GM18505 (cell line): ENCODE measurements at regions not wholly inside any gene's neighbourhood (a gene's known extent, or its start where the extent isn't known, plus 50 kb on each side); places are given as distances from the start of the nearest gene placed in this dataset.

Experiments used
- ATAC-seq: cut with Tn5 transposase; IDR thresholded peaks from one replicate; pipeline ENCODE4 v1.9.1; 2021; ENCODE audit not compliant: unreplicated experiment
- POLR2A ChIP-seq: IDR thresholded peaks from 4 replicates; pipeline ENCODE4 v1.6.1; 2011; ENCODE audit warnings: borderline replicate concordance; ENCODE audit not compliant: insufficient read depth, insufficient read length; ENCODE audit errors: extremely low read depth

DNA sequence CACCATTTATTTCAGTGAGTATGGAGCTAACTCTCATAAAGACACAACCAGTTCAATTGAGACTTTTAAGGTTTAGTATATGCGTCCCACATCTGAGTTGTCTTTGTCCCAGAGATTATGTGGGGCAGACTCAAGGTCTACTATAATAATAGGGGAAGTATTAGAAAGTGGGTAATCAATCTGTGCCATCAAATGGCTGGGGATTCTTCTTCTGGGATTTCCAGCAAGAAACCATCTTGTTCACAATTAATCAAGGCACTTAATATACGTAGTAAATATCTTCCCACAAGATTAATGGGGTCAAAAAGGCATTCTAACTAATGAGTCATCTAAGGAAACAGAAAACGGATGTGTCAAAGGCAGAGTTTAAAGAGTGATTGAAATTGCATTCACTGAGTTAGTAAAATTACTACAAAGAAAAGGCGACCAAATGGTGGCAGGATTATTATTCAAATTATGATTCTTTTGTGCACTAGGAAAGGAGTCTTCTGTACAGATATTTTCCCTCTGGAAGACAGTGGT lies 179.8 kb upstream of the REG3G start:
- ATAC-seq, result no peak
- TF ChIP-seq POLR2A, result no peak

DNA sequence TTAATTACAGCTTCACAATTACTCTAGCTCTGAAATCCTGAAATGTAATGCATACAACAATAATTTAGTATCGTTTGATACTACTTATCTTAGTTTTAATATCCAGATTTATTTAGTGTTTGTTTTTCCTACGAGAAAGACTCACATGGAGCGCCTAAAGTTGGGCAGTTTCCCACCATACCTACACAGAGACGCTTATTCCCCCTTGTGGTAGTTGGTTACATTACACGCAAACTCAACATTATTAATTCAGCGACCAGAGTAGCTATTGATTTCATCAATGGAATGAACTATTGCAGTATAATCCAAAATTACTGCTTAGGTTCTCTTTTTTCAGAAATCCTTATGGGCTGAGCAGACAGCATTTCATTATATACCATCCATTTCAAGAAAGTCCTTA lies 164.0 kb upstream of the REG3G start:
- ATAC-seq, result no peak
- no peak for TF ChIP-seq POLR2A

DNA sequence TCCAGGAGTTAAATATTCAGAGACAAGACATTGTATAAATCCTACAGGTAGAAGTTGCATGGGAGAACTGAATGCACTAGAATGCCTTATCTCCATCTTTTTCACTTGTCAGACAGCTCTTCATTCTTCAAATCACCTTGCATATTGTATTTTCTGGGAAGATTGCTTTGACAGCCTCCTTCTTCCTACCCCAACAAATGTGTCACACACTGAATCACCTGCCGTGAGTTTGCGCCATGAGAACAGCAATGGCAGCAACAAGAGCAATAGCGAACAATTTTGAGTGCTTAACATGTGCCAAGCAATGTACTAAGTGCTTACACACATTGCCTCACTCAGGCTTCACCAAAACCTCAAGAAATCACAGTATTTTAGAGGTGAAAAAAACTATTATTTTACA lies 161.3 kb upstream of the REG3G start:
- no peak for TF ChIP-seq POLR2A
- no peak for ATAC-seq

DNA sequence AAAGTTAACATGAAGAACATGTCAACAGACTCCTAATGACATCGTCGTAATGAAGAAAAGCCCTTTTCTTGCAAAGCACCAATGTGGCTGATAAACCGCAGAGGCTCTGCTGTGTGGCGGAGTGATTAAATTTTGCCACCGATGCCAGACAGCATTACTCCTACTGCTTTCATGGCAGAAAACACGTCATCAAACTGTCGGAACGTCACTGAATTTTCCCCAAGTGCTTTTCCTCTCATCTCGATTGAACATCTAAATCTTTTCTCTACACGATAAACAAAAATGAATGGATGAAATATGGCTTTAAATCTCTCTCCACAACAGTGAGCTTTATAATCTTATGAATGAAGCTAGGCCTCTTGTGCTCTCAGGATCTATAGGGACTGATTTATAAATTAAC lies 159.8 kb upstream of the REG3G start:
- TF ChIP-seq POLR2A, result no peak
- no peak for ATAC-seq

DNA sequence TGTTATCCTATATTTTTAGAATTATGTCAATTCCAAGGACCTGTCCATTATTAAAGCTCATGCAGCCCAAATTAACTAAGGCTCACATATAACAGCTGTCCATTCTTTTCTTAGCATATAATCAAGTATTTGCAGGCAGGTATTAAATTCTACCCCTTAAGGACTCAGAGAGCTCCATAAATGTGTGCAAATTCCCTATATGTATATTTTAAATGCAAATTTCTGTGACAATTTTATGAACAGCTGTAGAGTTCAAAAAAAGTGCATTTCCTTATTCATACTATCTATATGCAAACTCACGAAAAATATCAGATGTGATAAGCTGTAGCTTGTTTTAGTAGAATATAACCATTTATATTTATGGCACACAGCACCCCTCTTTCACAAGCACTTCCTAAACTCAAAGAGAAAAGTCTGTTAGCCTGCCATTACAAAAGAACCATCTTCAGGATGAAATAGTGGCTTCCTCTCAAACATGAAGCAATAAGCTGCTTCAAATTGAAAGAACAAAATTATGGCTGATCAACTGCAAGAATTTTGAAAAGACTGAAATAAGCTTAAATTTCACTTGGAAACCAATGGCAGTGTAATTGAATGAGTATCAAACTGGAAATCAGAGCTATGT lies 155.0 kb upstream of the REG3G start:
- no peak for TF ChIP-seq POLR2A
- no peak for ATAC-seq

DNA sequence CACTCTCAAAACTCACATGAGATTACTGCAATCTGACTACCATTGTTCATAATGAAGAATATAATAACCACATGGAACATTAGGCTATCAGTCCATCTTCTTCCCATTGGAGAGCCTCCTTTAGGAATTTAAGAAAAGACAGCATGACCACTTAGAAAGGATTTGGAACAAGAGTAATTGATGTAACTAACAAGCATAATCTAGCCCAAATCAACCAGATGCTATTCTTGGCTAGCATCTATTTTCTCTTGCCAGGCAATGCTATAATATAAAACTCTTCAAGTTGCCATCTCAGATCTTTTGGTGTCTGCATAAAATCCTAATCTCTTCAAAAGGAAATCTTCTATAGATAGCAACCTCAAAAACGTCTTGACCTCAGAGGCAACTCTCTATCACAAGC lies 152.0 kb upstream of the REG3G start:
- no peak for ATAC-seq
- TF ChIP-seq POLR2A, result no peak

DNA sequence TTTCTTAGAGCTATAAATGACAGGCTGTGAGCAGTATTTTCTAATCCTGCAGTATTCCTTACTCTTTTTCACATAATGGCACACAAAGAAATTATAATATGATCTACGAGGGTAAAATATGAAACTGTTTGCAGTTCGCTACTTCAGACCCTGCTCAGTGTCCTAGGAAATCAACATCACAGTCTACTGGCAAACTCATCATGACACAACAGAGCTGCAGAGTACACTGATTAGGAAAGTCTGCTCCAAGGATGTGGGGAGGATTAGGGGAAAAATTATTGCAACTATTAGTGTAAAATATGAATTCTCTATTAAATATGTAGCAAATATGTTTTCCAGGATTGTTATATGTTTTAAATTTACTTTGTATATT lies 149.2 kb upstream of the REG3G start:
- no peak for ATAC-seq
- no peak for TF ChIP-seq POLR2A

DNA sequence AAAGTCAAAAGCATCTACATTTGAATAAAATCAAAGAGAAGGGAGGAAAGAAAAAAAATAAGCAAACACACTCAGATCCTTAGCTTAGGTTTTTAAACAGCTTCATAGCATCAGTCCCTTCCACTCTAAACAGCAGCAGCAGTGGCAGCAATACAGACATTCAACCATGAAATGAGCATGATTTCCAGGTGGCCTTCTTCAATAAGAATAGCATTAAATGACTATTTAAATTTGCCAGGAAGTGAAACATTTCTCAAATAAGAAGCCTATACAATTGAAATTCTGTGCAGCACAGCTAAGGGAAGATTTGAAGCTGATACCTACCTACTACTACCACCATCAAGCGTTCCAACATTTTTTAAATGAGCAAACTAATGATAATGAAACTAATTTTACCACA lies 138.1 kb upstream of the REG3G start:
- no peak for ATAC-seq
- TF ChIP-seq POLR2A, result no peak

DNA sequence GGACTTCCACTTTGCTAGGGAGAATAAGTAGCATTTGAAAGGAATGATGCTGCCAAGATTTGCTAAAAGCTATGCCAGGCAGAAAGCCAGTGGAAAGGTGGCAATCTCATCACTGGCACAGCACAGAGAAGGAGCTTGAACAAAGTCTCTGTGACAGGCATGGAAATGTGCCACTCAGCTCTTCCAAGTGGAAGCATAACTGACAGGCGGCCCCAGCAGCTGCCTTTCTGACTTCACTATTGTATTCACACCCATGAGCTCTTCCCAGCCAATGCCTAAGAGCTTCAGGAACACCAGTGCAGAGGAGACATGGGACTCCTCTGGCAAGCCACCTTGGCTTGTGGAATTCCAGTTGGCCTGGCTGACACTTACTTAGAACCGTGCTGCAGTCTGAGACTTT lies 134.6 kb upstream of the REG3G start:
- no peak for TF ChIP-seq POLR2A
- ATAC-seq, result no peak

DNA sequence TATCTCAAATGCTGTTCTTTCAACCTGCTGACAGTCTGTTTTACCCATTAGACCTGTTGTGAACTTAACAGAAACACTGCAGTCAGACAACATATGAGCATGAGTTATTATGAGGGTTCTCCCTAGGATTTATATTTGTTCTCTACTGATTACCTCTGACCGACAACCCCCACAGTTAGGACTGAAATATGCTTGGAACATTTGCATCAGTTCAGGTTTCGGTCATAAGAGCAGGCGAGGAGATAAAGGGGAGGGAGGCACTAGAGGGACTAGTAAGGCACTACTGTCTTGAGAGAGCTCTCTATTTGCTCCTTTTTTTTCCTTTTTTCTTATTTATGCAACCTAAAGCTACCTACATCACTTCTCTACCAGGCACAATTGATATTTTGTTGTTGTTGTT lies 133.2 kb upstream of the REG3G start:
- ATAC-seq, result no peak
- no peak for TF ChIP-seq POLR2A

DNA sequence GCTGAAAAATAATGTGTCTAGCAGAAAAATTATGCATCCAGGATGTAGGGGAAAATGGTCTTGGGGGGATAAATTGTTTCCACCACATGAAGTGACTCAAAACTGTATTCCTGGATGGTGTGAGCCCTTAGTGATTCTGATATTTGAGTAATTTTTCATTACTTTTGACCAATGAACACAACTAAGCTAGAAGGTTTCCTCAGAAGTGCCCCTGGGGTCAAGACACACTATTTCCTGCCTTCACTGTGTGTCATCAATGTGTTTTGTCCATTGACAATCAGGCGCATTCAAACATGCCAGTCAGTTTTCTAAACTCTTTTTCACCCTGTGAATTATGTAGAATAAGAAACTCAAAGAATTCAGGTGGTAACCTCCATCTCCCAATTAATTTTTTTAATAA lies 130.5 kb upstream of the REG3G start:
- no peak for ATAC-seq
- TF ChIP-seq POLR2A, result no peak

DNA sequence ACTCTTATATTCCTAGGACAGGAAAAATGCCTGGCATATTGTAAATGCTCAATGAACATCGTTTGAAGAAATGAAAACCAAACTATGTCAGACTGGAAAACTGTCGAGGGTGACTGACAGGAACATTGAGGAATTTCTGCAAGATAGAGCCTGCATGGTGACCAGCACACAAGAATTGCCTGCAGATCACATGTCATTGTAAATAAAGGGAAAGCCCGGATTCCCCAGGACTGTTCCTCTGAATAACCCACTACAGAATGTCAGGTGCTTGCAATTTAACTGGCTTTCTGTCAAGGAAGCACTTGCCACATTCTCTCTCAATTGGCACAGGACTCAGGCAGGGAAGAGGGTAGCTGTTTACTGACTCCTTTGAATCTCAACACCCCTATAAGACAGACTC lies 129.0 kb upstream of the REG3G start:
- no peak for TF ChIP-seq POLR2A
- no peak for ATAC-seq

DNA sequence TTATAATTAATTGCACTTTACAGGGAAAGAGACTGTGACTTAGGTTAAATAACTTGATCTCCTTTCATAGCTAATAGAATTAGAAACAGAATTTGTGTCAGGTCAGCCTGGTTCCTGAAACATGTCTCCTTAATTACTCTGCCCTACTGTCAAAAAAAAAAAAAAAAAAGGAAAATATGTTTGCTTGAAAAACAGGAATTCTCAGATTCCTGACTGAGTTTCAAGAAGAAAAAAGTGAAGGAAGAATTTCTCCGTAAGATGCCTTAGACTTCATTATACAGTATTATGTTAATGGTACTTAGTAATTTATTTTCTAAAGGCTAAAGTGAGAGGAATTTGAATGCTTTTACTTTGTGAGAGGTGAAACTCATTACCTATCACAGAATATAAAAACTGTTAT lies 118.4 kb upstream of the REG3G start:
- TF ChIP-seq POLR2A, result no peak
- no peak for ATAC-seq

DNA sequence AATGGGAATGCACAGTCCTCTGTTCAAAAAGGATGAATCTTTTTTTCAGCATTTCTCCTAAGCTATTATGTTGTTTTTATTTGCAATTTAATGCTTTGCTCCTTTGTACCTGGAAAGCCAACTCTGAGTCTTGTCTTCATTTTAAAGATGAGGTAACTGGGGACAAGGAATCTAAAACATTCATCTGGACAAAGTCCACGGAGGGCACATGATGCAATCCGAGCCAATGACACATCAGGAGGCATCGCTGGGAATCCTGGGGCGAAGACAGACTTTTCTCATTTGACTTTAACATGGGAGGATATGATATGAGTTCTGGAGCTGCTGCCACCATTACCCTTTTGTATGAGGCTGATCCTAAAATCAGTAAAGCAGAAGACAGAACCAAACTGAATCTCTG lies 116.5 kb upstream of the REG3G start:
- ATAC-seq, result no peak
- no peak for TF ChIP-seq POLR2A

DNA sequence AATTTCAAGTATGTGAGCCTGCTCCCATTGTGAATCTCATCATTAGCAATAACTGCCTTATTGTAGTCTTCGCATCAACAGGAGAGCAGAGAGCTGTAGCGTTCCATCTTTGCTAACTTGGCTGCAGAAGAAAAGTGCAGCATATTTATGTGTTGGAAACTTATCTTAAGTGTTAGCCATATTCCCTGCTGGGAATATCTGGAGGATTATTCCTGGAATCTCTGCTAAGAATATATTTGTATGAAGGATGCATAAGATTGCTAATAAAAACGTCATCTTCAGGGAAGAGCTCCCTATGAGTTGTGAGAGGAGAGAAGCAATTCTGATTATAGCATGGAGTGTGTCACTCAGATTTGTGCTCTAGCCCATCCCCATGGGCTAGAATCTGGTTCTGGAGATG lies 115.1 kb upstream of the REG3G start:
- no peak for TF ChIP-seq POLR2A
- ATAC-seq, result no peak
